ENCODE measurements at regions not wholly inside any gene's neighbourhood (a gene's known extent, or its start where the extent isn't known, plus 50 kb on each side); places are given as distances from the start of the nearest gene placed in this dataset.
A peak's percentile ranks its signal among the peaks of the same experiment; 100 is the strongest.

GRCh38 chrX:74023203-74023602 is 170.7 kb upstream of the XIST start:
- H3K27ac Mint-ChIP-seq (ENCODE audit: unreplicated experiment) = no peak overlapping the region
- H3K4me2 ChIP-seq (ENCODE audit: low read length) = no peak overlapping the region
- no peaks in the 10 kb centered on the region for H4K20me1 ChIP-seq (ENCODE audit: insufficient read depth, low read length)
- H3K4me3 Mint-ChIP-seq (ENCODE audit: unreplicated experiment) = no peak overlapping the region
- no peaks in the 10 kb centered on the region for H3K79me2 ChIP-seq (ENCODE audit: insufficient read depth, low read length)
- no peak for DNase-seq (ENCODE audit: low read depth)
- no peak overlapping the region for H2AFZ ChIP-seq (ENCODE audit: low read depth, low read length)
- H3K4me3 ChIP-seq (ENCODE audit: insufficient read depth, low read depth, low read length) = no peak overlapping the region
- peak; percentile 96 for FAIRE-seq
- H3K27ac ChIP-seq (ENCODE audit: low read depth, low read length) = no peak overlapping the region
- no peaks in the 10 kb centered on the region for H3K27me3 Mint-ChIP-seq (ENCODE audit: low read depth, unreplicated experiment)
- no peaks in the 10 kb centered on the region for H3K4me1 Mint-ChIP-seq (ENCODE audit: low read depth, unreplicated experiment)
- H3K9me3 ChIP-seq (ENCODE audit: insufficient read depth, low read depth, low read length) = no peaks in the 10 kb centered on the region
- H3K9ac ChIP-seq (ENCODE audit: low read length) = no peak overlapping the region
- H3K9me3 Mint-ChIP-seq (ENCODE audit: unreplicated experiment) = peaks cover 4% of the 10 kb centered on the region
- no peaks in the 10 kb centered on the region for H3K27me3 ChIP-seq (ENCODE audit: insufficient read depth, low read length)
- TF ChIP-seq CTCF (IDR thresholded peaks at IDR 0.05; ENCODE audit: insufficient read depth, low read depth, low read length) (no peak), EZH2 (IDR thresholded peaks at IDR 0.05; ENCODE audit: insufficient read depth, low read length) (no peak)
- no peaks in the 10 kb centered on the region for H3K36me3 ChIP-seq (ENCODE audit: insufficient read depth, low read length)
- H3K4me1 ChIP-seq (ENCODE audit: insufficient read depth, low read length) = no peaks in the 10 kb centered on the region
- H3K36me3 Mint-ChIP-seq (ENCODE audit: low read depth, unreplicated experiment) = no peaks in the 10 kb centered on the region

- Mint-ChIP-seq H3K36me3 (ENCODE audit: low read depth, unreplicated experiment) (no peaks in the 10 kb centered on the region), H3K4me3 (ENCODE audit: unreplicated experiment) (no peak overlapping the region), H3K4me1 (ENCODE audit: low read depth, unreplicated experiment) (no peaks in the 10 kb centered on the region), H3K9me3 (ENCODE audit: unreplicated experiment) (no peaks in the 10 kb centered on the region), H3K27me3 (ENCODE audit: low read depth, unreplicated experiment) (no peaks in the 10 kb centered on the region), H3K27ac (ENCODE audit: unreplicated experiment) (no peak overlapping the region)
- Histone ChIP-seq H2AFZ (ENCODE audit: low read depth, low read length) (no peak overlapping the region), H3K4me3 (ENCODE audit: insufficient read depth, low read depth, low read length) (no peak overlapping the region), H3K79me2 (ENCODE audit: insufficient read depth, low read length) (no peaks in the 10 kb centered on the region), H4K20me1 (ENCODE audit: insufficient read depth, low read length) (no peaks in the 10 kb centered on the region), H3K9ac (ENCODE audit: low read length) (no peak overlapping the region), H3K27me3 (ENCODE audit: insufficient read depth, low read length) (no peaks in the 10 kb centered on the region), H3K27ac (ENCODE audit: low read depth, low read length) (no peak overlapping the region), H3K4me1 (ENCODE audit: insufficient read depth, low read length) (no peaks in the 10 kb centered on the region), H3K9me3 (ENCODE audit: insufficient read depth, low read depth, low read length) (no peaks in the 10 kb centered on the region), H3K36me3 (ENCODE audit: insufficient read depth, low read length) (no peaks in the 10 kb centered on the region), H3K4me2 (ENCODE audit: low read length) (no peak overlapping the region)
- TF ChIP-seq EZH2 (IDR thresholded peaks at IDR 0.05; ENCODE audit: insufficient read depth, low read length) = no peak
- TF ChIP-seq CTCF (IDR thresholded peaks at IDR 0.05; ENCODE audit: insufficient read depth, low read depth, low read length) = no peak
- no peak for DNase-seq (ENCODE audit: low read depth)
- no peak for FAIRE-seq
Observed at GRCh38 chrX:74018253-74018652, 165.7 kb upstream of the XIST start.

GRCh38 chrX:74015379-74016019 is 163.0 kb upstream of the XIST start:
- H3K9me3 ChIP-seq (ENCODE audit: insufficient read depth, low read depth, low read length) = no peaks in the 10 kb centered on the region
- H4K20me1 ChIP-seq (ENCODE audit: insufficient read depth, low read length) = no peaks in the 10 kb centered on the region
- no peak overlapping the region for H3K27ac ChIP-seq (ENCODE audit: low read depth, low read length)
- no peak overlapping the region for H3K9ac ChIP-seq (ENCODE audit: low read length)
- Mint-ChIP-seq H3K9me3 (ENCODE audit: unreplicated experiment) (no peaks in the 10 kb centered on the region), H3K27me3 (ENCODE audit: low read depth, unreplicated experiment) (no peaks in the 10 kb centered on the region), H3K36me3 (ENCODE audit: low read depth, unreplicated experiment) (no peaks in the 10 kb centered on the region), H3K4me1 (ENCODE audit: low read depth, unreplicated experiment) (no peaks in the 10 kb centered on the region), H3K4me3 (ENCODE audit: unreplicated experiment) (no peak overlapping the region), H3K27ac (ENCODE audit: unreplicated experiment) (no peak overlapping the region)
- peak; percentile 47 for DNase-seq (ENCODE audit: low read depth)
- no peak overlapping the region for H2AFZ ChIP-seq (ENCODE audit: low read depth, low read length)
- FAIRE-seq = peak; percentile 100
- no peaks in the 10 kb centered on the region for H3K27me3 ChIP-seq (ENCODE audit: insufficient read depth, low read length)
- H3K4me3 ChIP-seq (ENCODE audit: insufficient read depth, low read depth, low read length) = no peak overlapping the region
- no peak overlapping the region for H3K4me2 ChIP-seq (ENCODE audit: low read length)
- H3K79me2 ChIP-seq (ENCODE audit: insufficient read depth, low read length) = no peaks in the 10 kb centered on the region
- TF ChIP-seq CTCF (IDR thresholded peaks at IDR 0.05; ENCODE audit: insufficient read depth, low read depth, low read length) (peak; percentile 59), EZH2 (IDR thresholded peaks at IDR 0.05; ENCODE audit: insufficient read depth, low read length) (no peak)
- peaks cover 3% of the 10 kb centered on the region for H3K36me3 ChIP-seq (ENCODE audit: insufficient read depth, low read length)
- H3K4me1 ChIP-seq (ENCODE audit: insufficient read depth, low read length) = no peaks in the 10 kb centered on the region
